Erythroblast (primary cell): ENCODE measurements at regions not wholly inside any gene's neighbourhood (a gene's known extent, or its start where the extent isn't known, plus 50 kb on each side); places are given as distances from the start of the nearest gene placed in this dataset.

Experiments used
- GATA1 ChIP-seq: IDR thresholded peaks from 2 replicates; pipeline ENCODE4 v1.6.1; 2011; ENCODE audit warnings: low read depth, mild to moderate bottlenecking, control low read depth, low read length, moderate library complexity
- POLR2A ChIP-seq: IDR thresholded peaks from 2 replicates; pipeline ENCODE4 v1.6.1; 2011; ENCODE audit warnings: mild to moderate bottlenecking, low read length

- no peak for TF ChIP-seq POLR2A
- no peak for TF ChIP-seq GATA1
These were observed 67.0 kb upstream of the CACNA1E start for GRCh38 chr1:181416268-181416860.
